SU-DHL-6 (cell line): ENCODE measurements at regions not wholly inside any gene's neighbourhood (a gene's known extent, or its start where the extent isn't known, plus 50 kb on each side); places are given as distances from the start of the nearest gene placed in this dataset.

ENCODE experiments used
- H2AFZ ChIP-seq: fragments of 200-600 bp; sonication (generic); 2 replicates; pipeline ENCODE4 v1.6.1; 2014; ENCODE audit warnings: low read depth, mild to moderate bottlenecking, moderate library complexity, mixed read lengths, antibody characterized with exemption, low read length; ENCODE audit not compliant: severe bottlenecking
- H3F3A ChIP-seq: fragments of 200-600 bp; shearing (Covaris generic); 2 replicates; pipeline ENCODE4 v1.6.0; 2016; ENCODE audit warnings: antibody characterized with exemption, mild to moderate bottlenecking; ENCODE audit not compliant: insufficient read depth
- H3K27ac ChIP-seq: fragments of 200-600 bp; sonication (generic); 2 replicates; pipeline ENCODE4 v1.5.1; 2016; ENCODE audit warnings: low read depth, mild to moderate bottlenecking, low read length, moderate library complexity, mixed read lengths
- H3K27me3 ChIP-seq: fragments of 200-600 bp; sonication (generic), shearing (Covaris generic); 2 replicates; pipeline ENCODE4 v1.6.0; 2014; ENCODE audit warnings: mild to moderate bottlenecking, low read length
- H3K36me3 ChIP-seq: fragments of 200-600 bp; sonication (generic); 2 replicates; pipeline ENCODE4 v1.6.1; 2014; ENCODE audit warnings: mild to moderate bottlenecking, low read length, mixed read lengths
- H3K4me2 ChIP-seq: fragments of 300-600, 200-600 bp; shearing (Covaris generic), sonication (generic); 2 replicates; pipeline ENCODE4 v1.6.0; 2014; ENCODE audit warnings: low read length, low read depth, mild to moderate bottlenecking; ENCODE audit not compliant: poor library complexity, severe bottlenecking
- H3K4me3 ChIP-seq: fragments of 200-600 bp; sonication (generic); 2 replicates; pipeline ENCODE4 v1.5.1; 2014; ENCODE audit warnings: antibody characterized with exemption, low read length, mild to moderate bottlenecking, mixed read lengths; ENCODE audit not compliant: insufficient read depth, poor library complexity, severe bottlenecking
- H3K79me2 ChIP-seq: fragments of 200-600 bp; sonication (generic); 2 replicates; pipeline ENCODE4 v1.6.1; 2014; ENCODE audit warnings: mild to moderate bottlenecking, low read length, moderate library complexity; ENCODE audit not compliant: insufficient read depth
- H3K9ac ChIP-seq: fragments of 200-600 bp; sonication (generic); 2 replicates; pipeline ENCODE4 v1.7.0; 2014; ENCODE audit warnings: mild to moderate bottlenecking, low read length
- H3K9me2 ChIP-seq: fragments of 200-600 bp; sonication (generic); replicated peaks from 2 replicates; pipeline ENCODE4 v1.6.1; 2014; ENCODE audit warnings: low read length; ENCODE audit not compliant: insufficient read depth
- H3K9me3 ChIP-seq: fragments of 200-600 bp; sonication (generic); 2 replicates; pipeline ENCODE4 v1.6.1; 2014; ENCODE audit warnings: low read length, mixed read lengths; ENCODE audit not compliant: insufficient read depth
- H4K20me1 ChIP-seq: fragments of 200-600 bp; sonication (generic); 2 replicates; pipeline ENCODE4 v1.6.1; 2014; ENCODE audit warnings: low read depth, mild to moderate bottlenecking, antibody characterized with exemption, low read length, moderate library complexity, mixed read lengths
- CTCF ChIP-seq: fragments of 200-600 bp; sonication (generic); IDR thresholded peaks from one replicate; pipeline ENCODE4 v1.5.1; 2017; ENCODE audit warnings: antibody characterized with exemption, mild to moderate bottlenecking, low read length, moderate library complexity; ENCODE audit not compliant: insufficient read depth, poor library complexity, severe bottlenecking
- EZH2phosphoT487 ChIP-seq: fragments of 200-600 bp; sonication (generic), shearing (Covaris generic); conservative IDR thresholded peaks from 2 replicates; pipeline ENCODE4 v1.6.1; 2018; ENCODE audit warnings: mild to moderate bottlenecking, antibody characterized with exemption, low read length, moderate library complexity, mixed read lengths

- no peaks in the 10 kb centered on the region for H3K79me2 ChIP-seq
- H3F3A ChIP-seq = no peaks in the 10 kb centered on the region
- no peak overlapping the region for H3K9ac ChIP-seq
- H3K27ac ChIP-seq = no peak overlapping the region
- H3K9me2 ChIP-seq = no peaks in the 10 kb centered on the region
- H2AFZ ChIP-seq = no peak overlapping the region
- TF ChIP-seq CTCF = no peak
- no peak overlapping the region for H3K4me3 ChIP-seq
- H3K27me3 ChIP-seq = no peaks in the 10 kb centered on the region
- no peaks in the 10 kb centered on the region for H3K9me3 ChIP-seq
- no peak overlapping the region for H3K4me2 ChIP-seq
- no peaks in the 10 kb centered on the region for H4K20me1 ChIP-seq
- no peaks in the 10 kb centered on the region for H3K36me3 ChIP-seq
These were observed 172.0 kb upstream of the NOCT start for GRCh38 chr4:138843616-138844015.

- no peak for TF ChIP-seq EZH2phosphoT487
- no peak for TF ChIP-seq CTCF
These were observed 174.2 kb upstream of the NOCT start for GRCh38 chr4:138841343-138841742.

GRCh38 chr4:138838251-138838650 lies 177.3 kb upstream of the NOCT start:
- H3K9ac ChIP-seq = no peak overlapping the region

More at GRCh38 chr4:138841343-138841742, 174.2 kb upstream of the NOCT start:
- H3K36me3 ChIP-seq = no peaks in the 10 kb centered on the region
- H3K4me2 ChIP-seq = no peak overlapping the region
- H3K27me3 ChIP-seq = no peaks in the 10 kb centered on the region
- no peaks in the 10 kb centered on the region for H3K9me3 ChIP-seq
- H3K27ac ChIP-seq = no peak overlapping the region
- no peak overlapping the region for H3K4me3 ChIP-seq
- H2AFZ ChIP-seq = no peak overlapping the region
- no peaks in the 10 kb centered on the region for H4K20me1 ChIP-seq
- H3K9ac ChIP-seq = no peak overlapping the region
- no peaks in the 10 kb centered on the region for H3F3A ChIP-seq
- no peaks in the 10 kb centered on the region for H3K79me2 ChIP-seq
- H3K9me2 ChIP-seq = no peaks in the 10 kb centered on the region

More at GRCh38 chr4:138838251-138838650, 177.3 kb upstream of the NOCT start:
- TF ChIP-seq CTCF (no peak), EZH2phosphoT487 (no peak)
- Histone ChIP-seq H3K9me3 (no peaks in the 10 kb centered on the region), H3K79me2 (no peaks in the 10 kb centered on the region), H3K36me3 (no peaks in the 10 kb centered on the region), H3K27ac (no peak overlapping the region), H3F3A (no peaks in the 10 kb centered on the region), H3K9me2 (no peaks in the 10 kb centered on the region), H3K27me3 (no peaks in the 10 kb centered on the region), H2AFZ (no peak overlapping the region), H4K20me1 (no peaks in the 10 kb centered on the region), H3K4me3 (no peak overlapping the region), H3K4me2 (no peak overlapping the region)
